ENCODE measurements at regions not wholly inside any gene's neighbourhood (a gene's known extent, or its start where the extent isn't known, plus 50 kb on each side); places are given as distances from the start of the nearest gene placed in this dataset.

DNA sequence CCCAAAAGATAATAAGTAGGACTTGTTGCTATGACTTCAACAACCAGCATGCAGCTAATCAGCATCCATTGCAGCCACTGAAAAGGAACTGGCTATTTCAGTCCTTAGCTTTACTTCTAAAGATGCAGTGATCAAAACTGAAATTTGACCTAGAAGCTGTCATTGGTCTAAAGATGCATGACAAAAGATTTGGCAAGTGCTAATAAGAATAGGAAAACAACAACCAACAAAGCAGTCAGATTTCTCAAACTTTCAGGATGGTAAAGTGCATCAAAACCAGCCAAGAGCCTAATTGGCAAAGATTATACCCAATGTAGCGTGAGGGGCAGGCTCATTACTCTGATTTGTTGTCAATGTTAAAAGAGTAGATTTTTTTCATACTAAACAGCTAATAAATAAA is 77.1 kb upstream of the WDR17 start:
- Histone ChIP-seq H3K4me3 (no peak overlapping the region), H3K9me3 (no peaks in the 10 kb centered on the region), H3K27me3 (no peaks in the 10 kb centered on the region), H3K27ac (no peak overlapping the region), H3K4me1 (no peaks in the 10 kb centered on the region), H3K36me3 (no peaks in the 10 kb centered on the region)
- no peak for DNase-seq
- TF ChIP-seq POLR2A (IDR thresholded peaks at IDR 0.05) = no peak
- TF ChIP-seq, protein P1, sequence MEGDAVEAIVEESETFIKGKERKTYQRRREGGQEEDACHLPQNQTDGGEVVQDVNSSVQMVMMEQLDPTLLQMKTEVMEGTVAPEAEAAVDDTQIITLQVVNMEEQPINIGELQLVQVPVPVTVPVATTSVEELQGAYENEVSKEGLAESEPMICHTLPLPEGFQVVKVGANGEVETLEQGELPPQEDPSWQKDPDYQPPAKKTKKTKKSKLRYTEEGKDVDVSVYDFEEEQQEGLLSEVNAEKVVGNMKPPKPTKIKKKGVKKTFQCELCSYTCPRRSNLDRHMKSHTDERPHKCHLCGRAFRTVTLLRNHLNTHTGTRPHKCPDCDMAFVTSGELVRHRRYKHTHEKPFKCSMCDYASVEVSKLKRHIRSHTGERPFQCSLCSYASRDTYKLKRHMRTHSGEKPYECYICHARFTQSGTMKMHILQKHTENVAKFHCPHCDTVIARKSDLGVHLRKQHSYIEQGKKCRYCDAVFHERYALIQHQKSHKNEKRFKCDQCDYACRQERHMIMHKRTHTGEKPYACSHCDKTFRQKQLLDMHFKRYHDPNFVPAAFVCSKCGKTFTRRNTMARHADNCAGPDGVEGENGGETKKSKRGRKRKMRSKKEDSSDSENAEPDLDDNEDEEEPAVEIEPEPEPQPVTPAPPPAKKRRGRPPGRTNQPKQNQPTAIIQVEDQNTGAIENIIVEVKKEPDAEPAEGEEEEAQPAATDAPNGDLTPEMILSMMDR (IDR thresholded peaks at IDR 0.05) = no peak

DNA sequence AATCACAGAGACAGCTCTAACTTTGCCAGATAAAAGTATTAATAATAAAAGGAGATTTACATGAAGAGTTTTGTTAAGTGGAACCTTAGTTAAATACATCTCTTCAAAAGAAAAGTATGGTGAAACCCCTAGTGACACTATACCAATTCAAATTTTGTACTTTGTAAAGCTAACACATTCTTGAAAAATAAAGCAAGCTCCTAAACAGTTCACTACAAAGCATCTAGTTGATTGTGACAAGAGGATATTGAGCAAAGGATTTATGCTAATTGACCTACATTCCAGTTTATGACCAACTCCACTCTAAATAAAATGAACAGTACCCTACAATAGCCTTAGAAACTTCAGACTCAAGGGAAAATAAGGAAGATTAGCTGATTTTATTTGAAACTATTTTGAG is 69.4 kb upstream of the WDR17 start:
- Histone ChIP-seq H3K27me3 (no peaks in the 10 kb centered on the region), H3K36me3 (no peaks in the 10 kb centered on the region), H3K4me1 (no peaks in the 10 kb centered on the region), H3K9me3 (no peaks in the 10 kb centered on the region), H3K27ac (no peak overlapping the region), H3K4me3 (no peak overlapping the region)
- TF ChIP-seq, protein P1 (IDR thresholded peaks at IDR 0.05) = no peak
- no peak for TF ChIP-seq POLR2A (IDR thresholded peaks at IDR 0.05)
- no peak for DNase-seq

DNA sequence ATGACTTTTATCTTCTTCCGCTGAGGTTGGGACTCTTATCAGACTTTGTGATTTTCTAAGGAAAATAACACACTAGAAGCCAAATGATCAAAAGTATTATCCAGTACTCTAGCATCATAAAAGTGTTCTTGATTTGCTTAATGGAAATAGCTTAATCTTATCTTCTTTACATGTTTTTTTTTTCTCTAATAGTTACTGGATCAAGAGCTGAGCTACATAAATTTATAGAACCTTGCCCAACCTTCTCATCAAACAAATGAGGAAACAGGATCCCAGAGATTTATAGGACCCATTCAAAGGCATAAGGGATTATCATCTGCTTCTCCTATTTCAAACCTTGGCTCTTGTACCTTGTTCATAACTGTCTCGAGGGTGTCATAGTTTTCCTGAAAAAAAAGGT is 68.3 kb upstream of the WDR17 start:
- peaks cover 0 to 6% (median 0%) of the 10 kb centered on the region in 4 donors for H3K4me1 ChIP-seq
- no peak for DNase-seq

DNA sequence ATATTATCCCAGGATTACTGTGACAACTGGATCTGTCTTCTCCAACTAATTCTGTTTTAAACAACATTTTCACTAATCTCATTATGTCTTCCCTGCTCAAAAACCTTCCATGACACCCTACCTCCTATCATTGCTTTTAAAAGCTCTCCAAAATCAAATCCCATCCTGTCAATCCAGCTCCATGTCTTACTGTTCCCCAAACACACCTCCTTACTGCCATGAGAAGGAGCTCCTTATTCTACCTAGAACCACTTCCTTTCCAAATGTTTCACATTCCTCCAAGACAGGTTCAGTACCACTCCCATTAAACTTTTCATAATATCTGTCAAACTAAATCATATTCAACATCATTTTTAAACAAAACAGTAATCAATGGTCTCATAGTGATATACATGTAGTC is 66.9 kb upstream of the WDR17 start:
- Histone ChIP-seq H3K27ac (no peak overlapping the region), H3K9me3 (no peaks in the 10 kb centered on the region), H3K4me3 (no peak overlapping the region), H3K4me1 (peaks cover 0 to 7% (median 0%) of the 10 kb centered on the region in 4 donors), H3K36me3 (no peaks in the 10 kb centered on the region), H3K27me3 (no peaks in the 10 kb centered on the region)
- TF ChIP-seq POLR2A (IDR thresholded peaks at IDR 0.05) = no peak
- TF ChIP-seq, protein P1 (IDR thresholded peaks at IDR 0.05) = no peak
- no peak for DNase-seq

More for the DNA sequence above, 68.3 kb upstream of the WDR17 start:
- Histone ChIP-seq H3K27ac (no peak overlapping the region), H3K4me3 (no peak overlapping the region), H3K36me3 (no peaks in the 10 kb centered on the region), H3K9me3 (no peaks in the 10 kb centered on the region), H3K27me3 (no peaks in the 10 kb centered on the region)
- TF ChIP-seq, protein P1 (IDR thresholded peaks at IDR 0.05) = no peak
- TF ChIP-seq POLR2A (IDR thresholded peaks at IDR 0.05) = no peak

DNA sequence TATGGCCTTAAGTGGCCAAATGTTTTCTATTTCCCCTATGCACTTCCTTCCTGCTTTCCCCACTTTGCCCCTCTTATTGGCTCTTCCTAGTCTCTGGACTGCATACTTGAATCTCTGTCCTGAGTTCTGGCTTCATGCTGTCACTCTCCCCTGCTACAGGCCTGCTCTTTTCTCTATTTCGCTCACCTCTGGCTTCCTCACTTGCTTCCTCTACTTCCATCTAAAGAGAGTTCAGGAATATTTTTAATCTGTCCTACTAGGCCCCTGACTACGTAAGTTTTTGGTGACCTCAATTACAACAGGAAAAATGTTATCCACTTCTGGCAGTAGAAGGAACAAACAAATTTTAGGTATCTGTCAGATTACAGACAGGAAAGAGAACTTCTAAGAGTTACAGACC is 65.7 kb upstream of the WDR17 start:
- TF ChIP-seq POLR2A (IDR thresholded peaks at IDR 0.05) = no peak
- TF ChIP-seq, protein P1 (IDR thresholded peaks at IDR 0.05) = no peak

More for the DNA sequence above, 65.7 kb upstream of the WDR17 start:
- no peaks in the 10 kb centered on the region for H3K36me3 ChIP-seq
- no peaks in the 10 kb centered on the region for H3K9me3 ChIP-seq
- no peaks in the 10 kb centered on the region for H3K27me3 ChIP-seq
- H3K4me1 ChIP-seq = peaks cover 0 to 7% (median 0%) of the 10 kb centered on the region in 4 donors
- H3K4me3 ChIP-seq = no peak overlapping the region
- DNase-seq = no peak
- H3K27ac ChIP-seq = no peak overlapping the region
